ENCODE measurements at regions not wholly inside any gene's neighbourhood (a gene's known extent, or its start where the extent isn't known, plus 50 kb on each side); places are given as distances from the start of the nearest gene placed in this dataset.

DNA sequence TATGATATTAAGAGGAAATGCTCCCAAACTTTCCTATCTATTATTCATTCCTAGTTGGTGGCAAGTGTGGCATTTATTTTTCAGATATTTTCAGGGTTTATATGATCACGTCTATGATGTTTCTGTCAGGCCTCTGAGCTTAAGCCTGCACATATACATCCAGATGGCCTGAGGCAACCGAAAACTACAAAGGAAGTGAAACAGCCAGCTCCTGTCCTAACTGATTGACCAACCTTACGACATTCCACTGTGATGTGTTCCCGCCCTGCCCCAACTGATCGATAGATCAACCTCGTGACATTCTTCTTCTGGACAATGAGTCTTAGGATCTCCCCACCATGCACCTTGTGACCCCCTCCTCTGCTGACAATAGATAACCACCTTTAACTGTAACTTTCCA, 67.6 kb upstream of the CTSO start:
- TF ChIP-seq, protein P1, sequence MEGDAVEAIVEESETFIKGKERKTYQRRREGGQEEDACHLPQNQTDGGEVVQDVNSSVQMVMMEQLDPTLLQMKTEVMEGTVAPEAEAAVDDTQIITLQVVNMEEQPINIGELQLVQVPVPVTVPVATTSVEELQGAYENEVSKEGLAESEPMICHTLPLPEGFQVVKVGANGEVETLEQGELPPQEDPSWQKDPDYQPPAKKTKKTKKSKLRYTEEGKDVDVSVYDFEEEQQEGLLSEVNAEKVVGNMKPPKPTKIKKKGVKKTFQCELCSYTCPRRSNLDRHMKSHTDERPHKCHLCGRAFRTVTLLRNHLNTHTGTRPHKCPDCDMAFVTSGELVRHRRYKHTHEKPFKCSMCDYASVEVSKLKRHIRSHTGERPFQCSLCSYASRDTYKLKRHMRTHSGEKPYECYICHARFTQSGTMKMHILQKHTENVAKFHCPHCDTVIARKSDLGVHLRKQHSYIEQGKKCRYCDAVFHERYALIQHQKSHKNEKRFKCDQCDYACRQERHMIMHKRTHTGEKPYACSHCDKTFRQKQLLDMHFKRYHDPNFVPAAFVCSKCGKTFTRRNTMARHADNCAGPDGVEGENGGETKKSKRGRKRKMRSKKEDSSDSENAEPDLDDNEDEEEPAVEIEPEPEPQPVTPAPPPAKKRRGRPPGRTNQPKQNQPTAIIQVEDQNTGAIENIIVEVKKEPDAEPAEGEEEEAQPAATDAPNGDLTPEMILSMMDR (IDR thresholded peaks at IDR 0.05), result no peak
- TF ChIP-seq EP300 (IDR thresholded peaks at IDR 0.05) (no peak), POLR2A (IDR thresholded peaks at IDR 0.05; ENCODE audit: low read depth) (no peak), POLR2AphosphoS5 (IDR thresholded peaks at IDR 0.05) (no peak)

All from esophagus muscularis mucosa (tissue), 4 donors.